ENCODE measurements at regions not wholly inside any gene's neighbourhood (a gene's known extent, or its start where the extent isn't known, plus 50 kb on each side); places are given as distances from the start of the nearest gene placed in this dataset.
A peak's percentile ranks its signal among the peaks of the same experiment; 100 is the strongest.

DNA sequence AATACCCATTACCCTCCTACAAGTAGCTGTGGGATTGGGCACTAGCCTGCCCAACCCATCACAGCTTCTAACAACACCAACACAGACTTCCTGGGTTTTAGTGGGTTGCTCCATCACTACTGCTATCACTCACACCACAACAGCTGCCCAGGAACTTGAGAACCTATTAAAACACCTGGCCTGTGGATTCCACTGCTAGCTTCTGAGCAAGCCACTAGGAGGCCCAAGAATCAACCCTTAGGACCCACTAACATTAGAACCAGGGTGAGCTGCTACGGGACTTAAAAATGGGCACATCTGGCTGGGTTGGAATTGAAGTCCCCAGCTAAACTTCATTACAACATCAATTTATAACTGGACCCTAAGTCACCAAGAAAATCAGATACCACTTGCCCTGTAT lies 113.2 kb upstream of the TP63 start:
- ChIA-PET POLR2A (no interaction called here), RAD21 (ENCODE audit: unreplicated experiment) (interaction anchor here (1.7 kb wide), 1 partner anchor 431 kb away, joined by 5 read pairs; no protein-coding TSS in a partner anchor), CTCF (interaction anchor here (0.5 to 1.3 kb wide), 4 partner anchors 122 to 432 kb away, joined by 3 read pairs; no protein-coding TSS in a partner anchor), SMC1A (ENCODE audit: uncharacterized antibody, unreplicated experiment) (interaction anchor here (0.9 to 1.8 kb wide), 4 partner anchors 9 to 13 kb away, joined by 3 to 7 read pairs (median 4); no protein-coding TSS in a partner anchor)
- Histone ChIP-seq H3K79me2 (ENCODE audit: control insufficient read depth, insufficient read depth, low read length) (no peaks in the 10 kb centered on the region), H3K9ac (ENCODE audit: control insufficient read depth, insufficient read depth, low read length) (no peak overlapping the region), H3K36me3 (ENCODE audit: control insufficient read depth in 2 of 2, insufficient read depth in 2 of 2, low read length in 1 of 2) (no peaks in the 10 kb centered on the region), H3K27ac (ENCODE audit: control insufficient read depth, insufficient read depth) (no peak overlapping the region), H3K27me3 (replicated peaks in 1 of 2; ENCODE audit: control insufficient read depth in 2 of 2, insufficient read depth in 2 of 2, low read length in 1 of 2) (no peaks in the 10 kb centered on the region), H3K4me2 (ENCODE audit: control insufficient read depth, insufficient read depth) (no peak overlapping the region), H2AFZ (ENCODE audit: control insufficient read depth, low read depth, low read length) (no peak overlapping the region), H3K4me1 (ENCODE audit: control insufficient read depth, insufficient read depth, low read length) (peaks cover under 1% of the 10 kb centered on the region), H4K20me1 (ENCODE audit: control insufficient read depth, insufficient read depth) (no peaks in the 10 kb centered on the region), H3K9me3 (replicated peaks; ENCODE audit: control insufficient read depth, insufficient read depth, low read length) (peaks cover 19% of the 10 kb centered on the region), H3K4me3 (no peak overlapping the region)
- DNase-seq (ENCODE audit: low read depth, low spot score) = no peak
- no peak for ATAC-seq
- intact Hi-C loops (cut with micrococcal nuclease; ENCODE audit: unreplicated experiment) (no loop called here), in situ Hi-C loops (cut with MboI) (no loop called here)
- FAIRE-seq = no peak
- BruUV-seq (replicated peaks) = no TSS peak
- no peak for TF ChIP-seq BACH1 (IDR thresholded peaks at IDR 0.05; ENCODE audit: borderline replicate concordance)
- 0 out of 2 replicates have a peak, but pooled peaks have one; percentile 8 for TF ChIP-seq RAD21 (IDR thresholded peaks at IDR 0.05; ENCODE audit: insufficient read depth, low read depth, low read length)
- 100% methylated on average over 1 of the region's 1 CpG for WGBS (ENCODE audit: insufficient coverage, insufficient replicate concordance, low lambda C conversion rate, missing lambda C conversion rate)

DNA sequence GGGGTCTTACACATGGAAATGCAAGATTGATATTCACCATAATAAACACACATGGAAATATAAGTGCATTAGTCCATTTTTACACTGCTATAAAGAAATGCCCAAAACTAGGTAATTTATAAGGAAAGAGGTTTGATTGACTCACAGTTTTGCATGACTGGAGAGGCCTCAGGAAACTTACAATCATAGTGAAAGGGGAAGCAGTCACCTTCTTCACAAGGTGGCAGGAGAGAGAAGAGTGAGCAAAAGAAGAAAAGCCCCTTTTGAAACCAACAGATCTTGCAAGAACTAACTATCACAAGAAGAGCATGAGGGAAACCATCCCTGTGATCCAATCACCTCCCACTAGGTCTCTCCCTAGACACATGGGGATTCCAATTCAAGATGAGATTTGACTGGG lies 111.7 kb upstream of the TP63 start:
- SMC1A ChIA-PET (ENCODE audit: uncharacterized antibody, unreplicated experiment) = no interaction called here
- no peak overlapping the region for H3K27ac ChIP-seq (ENCODE audit: control insufficient read depth, insufficient read depth)
- DNase-seq (ENCODE audit: low read depth, low spot score) (no peak), ATAC-seq (no peak), FAIRE-seq (no peak)
- H3K9me3 ChIP-seq (replicated peaks; ENCODE audit: control insufficient read depth, insufficient read depth, low read length) = peaks cover 19% of the 10 kb centered on the region
- no peaks in the 10 kb centered on the region for H4K20me1 ChIP-seq (ENCODE audit: control insufficient read depth, insufficient read depth)
- in situ Hi-C loops (cut with MboI) (no loop called here), intact Hi-C loops (cut with micrococcal nuclease; ENCODE audit: unreplicated experiment) (no loop called here)
- no TSS peak for BruUV-seq (replicated peaks)
- no peak overlapping the region for H3K9ac ChIP-seq (ENCODE audit: control insufficient read depth, insufficient read depth, low read length)
- H3K4me2 ChIP-seq (ENCODE audit: control insufficient read depth, insufficient read depth) = no peak overlapping the region
- CTCF ChIA-PET = no interaction called here
- H3K36me3 ChIP-seq (ENCODE audit: control insufficient read depth in 2 of 2, insufficient read depth in 2 of 2, low read length in 1 of 2) = no peaks in the 10 kb centered on the region
- H2AFZ ChIP-seq (ENCODE audit: control insufficient read depth, low read depth, low read length) = no peak overlapping the region
- POLR2A ChIA-PET = no interaction called here
- no peaks in the 10 kb centered on the region; the same call in 1 of the 2 replicates for H3K4me1 ChIP-seq (ENCODE audit: control insufficient read depth, insufficient read depth, low read length)
- no peaks in the 10 kb centered on the region for H3K27me3 ChIP-seq (replicated peaks in 1 of 2; ENCODE audit: control insufficient read depth in 2 of 2, insufficient read depth in 2 of 2, low read length in 1 of 2)
- no peak overlapping the region for H3K4me3 ChIP-seq
- RAD21 ChIA-PET (ENCODE audit: unreplicated experiment) = no interaction called here
- H3K79me2 ChIP-seq (ENCODE audit: control insufficient read depth, insufficient read depth, low read length) = no peaks in the 10 kb centered on the region
- no peak for TF ChIP-seq USF1 (IDR thresholded peaks at IDR 0.05; ENCODE audit: borderline replicate concordance, extremely low read length, insufficient read depth, low read depth, low read length)
- no peak for TF ChIP-seq PAX5 (IDR thresholded peaks at IDR 0.05; ENCODE audit: borderline replicate concordance, low read depth, low read length)
- TF ChIP-seq TCF12 (IDR thresholded peaks at IDR 0.05; ENCODE audit: low read depth, low read length) = no peak
- TF ChIP-seq ZNF622 (IDR thresholded peaks at IDR 0.05) = no peak
- TF ChIP-seq CHD4 (IDR thresholded peaks at IDR 0.05) = no peak
- TF ChIP-seq, protein P1, sequence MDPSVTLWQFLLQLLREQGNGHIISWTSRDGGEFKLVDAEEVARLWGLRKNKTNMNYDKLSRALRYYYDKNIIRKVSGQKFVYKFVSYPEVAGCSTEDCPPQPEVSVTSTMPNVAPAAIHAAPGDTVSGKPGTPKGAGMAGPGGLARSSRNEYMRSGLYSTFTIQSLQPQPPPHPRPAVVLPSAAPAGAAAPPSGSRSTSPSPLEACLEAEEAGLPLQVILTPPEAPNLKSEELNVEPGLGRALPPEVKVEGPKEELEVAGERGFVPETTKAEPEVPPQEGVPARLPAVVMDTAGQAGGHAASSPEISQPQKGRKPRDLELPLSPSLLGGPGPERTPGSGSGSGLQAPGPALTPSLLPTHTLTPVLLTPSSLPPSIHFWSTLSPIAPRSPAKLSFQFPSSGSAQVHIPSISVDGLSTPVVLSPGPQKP (IDR thresholded peaks at IDR 0.05; ENCODE audit: low read depth, low read length) = no peak
- peak; percentile 49 for TF ChIP-seq JUNB (IDR thresholded peaks at IDR 0.05)
- 0 out of 2 replicates have a peak, but pooled peaks have one; percentile 32 for TF ChIP-seq PKNOX1 (IDR thresholded peaks at IDR 0.05)
- TF ChIP-seq RBBP5 (conservative IDR thresholded peaks at IDR 0.05) = no peak
- no peak for TF ChIP-seq ZNF274 (IDR thresholded peaks at IDR 0.05; ENCODE audit: insufficient read depth, insufficient read length)
- TF ChIP-seq SP1 (IDR thresholded peaks at IDR 0.05; ENCODE audit: low read depth, low read length) = no peak
- TF ChIP-seq SREBF1 (IDR thresholded peaks at IDR 0.05; ENCODE audit: low read length) = no peak
- TF ChIP-seq ETV6 (conservative IDR thresholded peaks at IDR 0.05 in 1 of 2, IDR thresholded peaks at IDR 0.05 in 1 of 2; ENCODE audit: borderline replicate concordance in 1 of 2, low read depth in 1 of 2) = peak in 1 of 2 experiments; percentile 90; a peak in 2 of 4 replicates
- no peak for TF ChIP-seq EP300 (IDR thresholded peaks at IDR 0.05; ENCODE audit: borderline replicate concordance in 1 of 2, control insufficient read depth in 1 of 2, low read depth in 2 of 2, low read length in 2 of 2)
- TF ChIP-seq CEBPB (IDR thresholded peaks at IDR 0.05; ENCODE audit: borderline replicate concordance in 1 of 2, low read depth in 2 of 2, low read length in 2 of 2) = no peak

Measured in GM12878 (cell line).